Gastrocnemius medialis (tissue), 4 donors: ENCODE measurements at regions not wholly inside any gene's neighbourhood (a gene's known extent, or its start where the extent isn't known, plus 50 kb on each side); places are given as distances from the start of the nearest gene placed in this dataset.

ENCODE experiments used
- ATAC-seq, 2 donors: fragments of 150-250 bp; one replicate each; pipeline ENCODE4 v1.9.1; 2016
- DNase-seq, 2 donors: peaks; one replicate each; pipeline ENCODE4 v3.0.0-alpha.2; 2019
- H3K27ac ChIP-seq, 4 donors: fragments of 200-600 bp; sonication (generic); 1 replicate in 1 of 4; 2 replicates in 3 of 4; pipeline ENCODE4 v1.5.1; 2016 to 2018; ENCODE audit warnings: mild to moderate bottlenecking in 2 of 4, moderate library complexity in 1 of 4
- H3K27me3 ChIP-seq, 3 donors: fragments of 200-600 bp; sonication (generic) in 2 of 3; 1 replicate in 1 of 3; 2 replicates in 2 of 3; pipeline versions ENCODE4 v1.5.1 to v1.6.0; 2016 to 2019; ENCODE audit warnings: mild to moderate bottlenecking in 1 of 3, moderate library complexity in 1 of 3
- H3K36me3 ChIP-seq, 2 donors: fragments of 200-600 bp; sonication (generic) in 1 of 2; one replicate each; pipeline ENCODE4 v1.5.1; 2017 to 2018
- H3K4me1 ChIP-seq, 2 donors: fragments of 200-600 bp; sonication (generic) in 1 of 2; one replicate each; pipeline ENCODE4 v1.5.1; 2016 to 2017; ENCODE audit warnings: mild to moderate bottlenecking in 2 of 2
- H3K4me3 ChIP-seq, 4 donors: fragments of 200-600 bp; sonication (generic) in 3 of 4; 1 replicate in 1 of 4; 2 replicates in 3 of 4; pipeline ENCODE4 v1.5.1; 2016 to 2019; ENCODE audit warnings: mild to moderate bottlenecking in 2 of 4
- H3K9me3 ChIP-seq, 3 donors: fragments of 200-600 bp; sonication (generic) in 2 of 3; 1 replicate in 1 of 3; 2 replicates in 2 of 3; pipeline ENCODE4 v1.5.1; 2016 to 2019
- CTCF ChIP-seq, 5 experiments: fragments of 450-650 bp in 3 of 5; fragments of 200-600 bp in 2 of 5; sonication (generic) in 2 of 5; IDR thresholded peaks in 4 of 5; conservative IDR thresholded peaks in 1 of 5; 1 replicate in 4 of 5; 2 replicates in 1 of 5; pipeline ENCODE4 v1.5.1; 2016 to 2019; ENCODE audit warnings: antibody characterized with exemption in 5 of 5, mild to moderate bottlenecking in 3 of 5, moderate library complexity in 3 of 5
- POLR2A ChIP-seq, 2 donors: fragments of 450-650 bp; IDR thresholded peaks; one replicate each; pipeline ENCODE4 v1.6.1; 2017; ENCODE audit warnings: antibody characterized with exemption in 2 of 2, mild to moderate bottlenecking in 2 of 2, moderate library complexity in 2 of 2
- in situ Hi-C, 4 donors: fragments of 200-750 bp; cut with MboI; loops; one replicate each; pipeline versions ENCODE4 v1.15.0 to v1.8.0; 2017; ENCODE audit warnings: low sequenced_read_pairs in 4 of 4
- intact Hi-C: fragments of 100-400 bp; cut with DNase I; formaldehyde crosslinking; loops from one replicate; pipeline ENCODE4 v1.15.1; 2023; ENCODE audit warnings: low total_unique reads

- Histone ChIP-seq H3K9me3 (peaks cover 0 to 11% (median 0%) of the 10 kb centered on the region in 3 donors), H3K36me3 (no peaks in the 10 kb centered on the region), H3K27ac (no peak overlapping the region), H3K4me3 (no peak overlapping the region), H3K27me3 (no peaks in the 10 kb centered on the region), H3K4me1 (no peaks in the 10 kb centered on the region)
- in situ Hi-C loops: no loop called here
- intact Hi-C loops: no loop called here
- DNase-seq: no peak
- ATAC-seq: no peak
- TF ChIP-seq POLR2A (IDR thresholded peaks at IDR 0.05): no peak
- no peak for TF ChIP-seq CTCF (IDR thresholded peaks at IDR 0.05 in 4 of 5, conservative IDR thresholded peaks at IDR 0.05 in 1 of 5)
Measured at GRCh38 chr14:105783707-105784106, 257.3 kb downstream of the TMEM121 start.

DNA sequence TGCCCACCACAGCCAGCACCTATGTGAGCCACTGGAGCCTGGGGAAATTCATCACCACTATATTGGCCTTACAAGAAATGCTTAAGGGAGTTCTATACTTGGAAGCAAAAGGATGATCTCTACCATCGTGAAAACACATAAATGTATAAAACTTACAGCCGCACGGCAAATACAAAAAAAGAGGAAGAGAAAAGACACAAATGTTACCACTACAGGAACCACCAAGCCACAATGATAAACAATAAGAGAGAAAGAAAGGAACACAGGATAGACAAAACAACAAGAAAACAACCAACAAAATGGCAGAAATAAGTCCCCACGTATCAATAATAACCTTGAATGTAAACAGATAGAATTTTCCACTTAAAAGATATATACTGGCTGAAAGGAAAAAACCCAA, 267.5 kb downstream of the TMEM121 start:
- no peaks in the 10 kb centered on the region for H3K4me1 ChIP-seq
- no peak for ATAC-seq
- no peak overlapping the region for H3K27ac ChIP-seq
- TF ChIP-seq POLR2A (IDR thresholded peaks at IDR 0.05) (no peak), CTCF (IDR thresholded peaks at IDR 0.05 in 4 of 5, conservative IDR thresholded peaks at IDR 0.05 in 1 of 5) (no peak)
- in situ Hi-C loops: no loop called here
- H3K36me3 ChIP-seq: no peaks in the 10 kb centered on the region
- no peaks in the 10 kb centered on the region for H3K27me3 ChIP-seq
- H3K9me3 ChIP-seq: peaks cover 0 to 5% (median 0%) of the 10 kb centered on the region in 3 donors
- DNase-seq: no peak
- no peak overlapping the region for H3K4me3 ChIP-seq
- intact Hi-C loops: no loop called here

DNA sequence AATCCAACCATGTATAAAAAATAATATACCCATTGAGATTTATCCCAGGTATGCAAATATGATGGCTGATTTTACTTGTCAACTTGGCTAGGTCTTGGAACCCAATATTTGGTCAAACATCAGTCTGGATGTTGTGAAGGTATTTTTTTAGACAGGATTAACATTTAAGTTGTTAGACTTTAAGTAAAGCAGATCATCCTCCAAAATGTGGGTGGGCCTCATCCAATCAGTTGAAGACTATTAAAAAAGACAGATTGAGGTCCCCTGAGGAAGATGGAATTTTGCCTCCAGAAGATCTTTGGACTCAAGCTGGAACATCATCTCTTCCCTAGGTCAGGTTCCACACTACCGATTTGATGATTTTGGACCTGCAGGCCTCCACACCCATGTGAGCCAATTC, 271.2 kb downstream of the TMEM121 start:
- DNase-seq: no peak
- Histone ChIP-seq H3K4me1 (no peaks in the 10 kb centered on the region), H3K27me3 (no peaks in the 10 kb centered on the region), H3K9me3 (peaks cover 0 to 5% (median 0%) of the 10 kb centered on the region in 3 donors), H3K27ac (no peak overlapping the region), H3K4me3 (no peak overlapping the region), H3K36me3 (no peaks in the 10 kb centered on the region)
- intact Hi-C loops (no loop called here), in situ Hi-C loops (no loop called here)
- no peak for ATAC-seq
- TF ChIP-seq POLR2A (IDR thresholded peaks at IDR 0.05) (no peak), CTCF (IDR thresholded peaks at IDR 0.05 in 4 of 5, conservative IDR thresholded peaks at IDR 0.05 in 1 of 5) (no peak)

DNA sequence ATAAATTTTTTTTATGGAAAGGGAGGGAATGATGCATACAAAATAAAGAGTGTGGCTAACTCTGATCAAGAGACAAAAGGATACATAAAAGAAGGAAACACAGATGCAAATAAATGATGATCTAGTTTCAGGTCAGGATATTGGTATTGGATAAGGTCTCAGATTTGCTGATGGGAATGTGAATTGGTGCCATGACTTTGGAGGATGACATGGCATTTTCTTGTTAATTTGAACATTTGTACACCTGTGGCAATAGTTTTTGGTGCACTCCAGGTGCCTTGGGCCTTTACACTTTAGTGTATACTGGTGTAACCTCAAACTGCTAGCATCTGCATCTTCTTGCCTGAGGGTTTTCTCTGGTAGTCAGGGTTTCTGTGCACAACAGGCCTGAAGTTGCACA, 279.3 kb downstream of the TMEM121 start:
- no peaks in the 10 kb centered on the region for H3K4me1 ChIP-seq
- TF ChIP-seq POLR2A (IDR thresholded peaks at IDR 0.05) (no peak), CTCF (IDR thresholded peaks at IDR 0.05 in 4 of 5, conservative IDR thresholded peaks at IDR 0.05 in 1 of 5) (no peak)
- H3K27me3 ChIP-seq: no peaks in the 10 kb centered on the region
- no peak overlapping the region for H3K4me3 ChIP-seq
- no peaks in the 10 kb centered on the region for H3K9me3 ChIP-seq
- ATAC-seq (no peak), DNase-seq (no peak)
- intact Hi-C loops: no loop called here
- no peak overlapping the region for H3K27ac ChIP-seq
- H3K36me3 ChIP-seq: no peaks in the 10 kb centered on the region
- in situ Hi-C loops: no loop called here

- DNase-seq (no peak), ATAC-seq (no peak)
- no peak for TF ChIP-seq POLR2A (IDR thresholded peaks at IDR 0.05)
- TF ChIP-seq CTCF (IDR thresholded peaks at IDR 0.05 in 4 of 5, conservative IDR thresholded peaks at IDR 0.05 in 1 of 5): no peak
- Histone ChIP-seq H3K9me3 (no peaks in the 10 kb centered on the region), H3K27me3 (no peaks in the 10 kb centered on the region), H3K36me3 (no peaks in the 10 kb centered on the region), H3K27ac (no peak overlapping the region), H3K4me1 (no peaks in the 10 kb centered on the region), H3K4me3 (no peak overlapping the region)
- in situ Hi-C loops (no loop called here), intact Hi-C loops (no loop called here)
Measured at GRCh38 chr14:105806568-105806967, 280.2 kb downstream of the TMEM121 start.
